Gastrocnemius medialis (tissue), 4 donors: ENCODE measurements at regions not wholly inside any gene's neighbourhood (a gene's known extent, or its start where the extent isn't known, plus 50 kb on each side); places are given as distances from the start of the nearest gene placed in this dataset.

Experiments
- CTCF ChIP-seq, 5 experiments: fragments of 450-650 bp in 3 of 5; fragments of 200-600 bp in 2 of 5; sonication (generic) in 2 of 5; IDR thresholded peaks in 4 of 5; conservative IDR thresholded peaks in 1 of 5; 1 replicate in 4 of 5; 2 replicates in 1 of 5; pipeline ENCODE4 v1.5.1; 2016 to 2019; ENCODE audit warnings: antibody characterized with exemption in 5 of 5, mild to moderate bottlenecking in 3 of 5, moderate library complexity in 3 of 5
- POLR2A ChIP-seq, 2 donors: fragments of 450-650 bp; IDR thresholded peaks; one replicate each; pipeline ENCODE4 v1.6.1; 2017; ENCODE audit warnings: antibody characterized with exemption in 2 of 2, mild to moderate bottlenecking in 2 of 2, moderate library complexity in 2 of 2

DNA sequence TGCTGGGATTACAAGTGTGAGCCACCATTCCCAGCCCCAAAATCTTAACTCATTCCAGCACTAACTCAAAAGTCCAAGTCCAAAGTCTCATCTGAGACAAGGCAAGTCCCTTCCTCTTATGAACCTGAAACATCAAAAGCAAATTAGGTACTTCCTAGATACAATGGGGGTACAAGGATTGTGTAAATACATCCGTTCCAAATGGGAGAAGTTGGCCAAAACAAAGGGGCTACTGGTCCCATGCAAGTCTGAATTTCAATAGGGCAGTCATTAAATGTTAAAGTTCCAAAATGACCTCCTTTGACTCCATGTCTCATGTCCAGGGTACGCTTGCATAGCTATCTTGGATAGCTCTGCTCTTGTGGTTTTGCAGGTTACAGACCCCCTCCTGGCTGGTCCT is 94.7 kb upstream of the PPM1H start:
- no peak for TF ChIP-seq CTCF (IDR thresholded peaks at IDR 0.05 in 4 of 5, conservative IDR thresholded peaks at IDR 0.05 in 1 of 5)
- no peak for TF ChIP-seq POLR2A (IDR thresholded peaks at IDR 0.05)
